ENCODE measurements at regions not wholly inside any gene's neighbourhood (a gene's known extent, or its start where the extent isn't known, plus 50 kb on each side); places are given as distances from the start of the nearest gene placed in this dataset.

DNA sequence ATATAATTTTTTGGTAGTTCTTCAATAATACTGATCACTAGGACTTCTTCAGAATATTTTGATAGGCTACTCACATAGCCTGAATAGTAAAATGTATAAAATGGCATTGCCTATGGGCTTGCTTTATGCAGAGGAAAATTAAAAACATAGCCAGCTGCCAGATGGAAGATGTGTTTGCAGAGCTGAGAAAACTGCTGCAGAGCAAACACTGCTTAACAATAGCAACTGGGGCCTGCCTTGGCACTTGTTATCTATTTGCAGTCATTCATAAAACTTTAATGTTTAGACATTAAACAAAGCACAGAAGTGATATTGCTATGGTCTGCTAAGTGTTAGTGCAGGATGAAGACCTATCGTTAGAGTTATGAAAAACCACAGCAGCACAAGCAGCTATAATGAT is 151.5 kb upstream of the SMC2 start:
- peaks cover 3% of the 10 kb centered on the region for H3K27me3 Mint-ChIP-seq (ENCODE audit: insufficient read depth, unreplicated experiment)
- no peaks in the 10 kb centered on the region for H3K36me3 ChIP-seq (ENCODE audit: control insufficient read depth, insufficient read depth, low read length)
- CTCF ChIA-PET: no interaction called here
- no peaks in the 10 kb centered on the region for H3K36me3 Mint-ChIP-seq (ENCODE audit: insufficient read depth, unreplicated experiment)
- no peak overlapping the region for H3K4me3 Mint-ChIP-seq (ENCODE audit: unreplicated experiment)
- DNase-seq: no peak
- H3K27ac Mint-ChIP-seq (ENCODE audit: unreplicated experiment): no peak overlapping the region
- BruUV-seq (replicated peaks): no TSS peak
- H3K9me3 Mint-ChIP-seq (ENCODE audit: unreplicated experiment): no peaks in the 10 kb centered on the region
- H3K4me3 ChIP-seq (ENCODE audit: low read depth, low read length): no peak overlapping the region
- POLR2A ChIA-PET: no interaction called here
- intact Hi-C loops (cut with micrococcal nuclease; ENCODE audit: unreplicated experiment): no loop called here
- no peaks in the 10 kb centered on the region for H3K27me3 ChIP-seq (replicated peaks; ENCODE audit: control insufficient read depth, insufficient read depth, low read length)
- TF ChIP-seq, protein P1, sequence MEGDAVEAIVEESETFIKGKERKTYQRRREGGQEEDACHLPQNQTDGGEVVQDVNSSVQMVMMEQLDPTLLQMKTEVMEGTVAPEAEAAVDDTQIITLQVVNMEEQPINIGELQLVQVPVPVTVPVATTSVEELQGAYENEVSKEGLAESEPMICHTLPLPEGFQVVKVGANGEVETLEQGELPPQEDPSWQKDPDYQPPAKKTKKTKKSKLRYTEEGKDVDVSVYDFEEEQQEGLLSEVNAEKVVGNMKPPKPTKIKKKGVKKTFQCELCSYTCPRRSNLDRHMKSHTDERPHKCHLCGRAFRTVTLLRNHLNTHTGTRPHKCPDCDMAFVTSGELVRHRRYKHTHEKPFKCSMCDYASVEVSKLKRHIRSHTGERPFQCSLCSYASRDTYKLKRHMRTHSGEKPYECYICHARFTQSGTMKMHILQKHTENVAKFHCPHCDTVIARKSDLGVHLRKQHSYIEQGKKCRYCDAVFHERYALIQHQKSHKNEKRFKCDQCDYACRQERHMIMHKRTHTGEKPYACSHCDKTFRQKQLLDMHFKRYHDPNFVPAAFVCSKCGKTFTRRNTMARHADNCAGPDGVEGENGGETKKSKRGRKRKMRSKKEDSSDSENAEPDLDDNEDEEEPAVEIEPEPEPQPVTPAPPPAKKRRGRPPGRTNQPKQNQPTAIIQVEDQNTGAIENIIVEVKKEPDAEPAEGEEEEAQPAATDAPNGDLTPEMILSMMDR (IDR thresholded peaks at IDR 0.05; ENCODE audit: insufficient read depth in 1 of 2, low read depth in 1 of 2, low read length in 1 of 2, severe bottlenecking in 1 of 2, unreplicated experiment in 1 of 2): no peak
- no peaks in the 10 kb centered on the region for H3K4me1 Mint-ChIP-seq (ENCODE audit: low read depth, unreplicated experiment)
- H3K9me3 ChIP-seq: no peaks in the 10 kb centered on the region
- H3K4me1 ChIP-seq: no peaks in the 10 kb centered on the region

DNA sequence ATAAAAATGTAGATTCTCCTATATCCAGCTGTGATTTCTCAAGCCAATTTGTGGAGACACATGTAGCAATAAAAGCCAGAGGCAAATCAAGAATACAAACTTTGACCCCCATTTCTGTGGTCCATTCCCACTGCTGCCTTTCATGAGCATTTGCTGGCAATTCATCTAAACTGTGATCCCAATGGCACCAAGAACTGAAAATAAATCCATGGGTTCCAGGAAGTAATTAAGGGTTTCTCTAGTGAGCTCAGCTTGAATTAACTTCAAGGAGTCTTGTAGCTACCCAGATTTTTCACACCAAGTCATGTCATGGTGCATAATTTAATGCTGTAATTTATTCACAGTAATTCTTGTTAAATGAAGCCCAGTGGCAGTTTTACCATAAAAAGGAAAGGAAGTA is 145.0 kb upstream of the SMC2 start:
- H3K27ac Mint-ChIP-seq (ENCODE audit: unreplicated experiment): no peak overlapping the region
- CTCF ChIA-PET: no interaction called here
- DNase-seq: no peak
- H3K4me3 ChIP-seq (ENCODE audit: low read depth, low read length): no peak overlapping the region
- intact Hi-C loops (cut with micrococcal nuclease; ENCODE audit: unreplicated experiment): no loop called here
- BruUV-seq (replicated peaks): no TSS peak
- H3K27me3 Mint-ChIP-seq (ENCODE audit: insufficient read depth, unreplicated experiment): peaks cover 16% of the 10 kb centered on the region
- TF ChIP-seq, protein P1 (IDR thresholded peaks at IDR 0.05; ENCODE audit: insufficient read depth in 1 of 2, low read depth in 1 of 2, low read length in 1 of 2, severe bottlenecking in 1 of 2, unreplicated experiment in 1 of 2): no peak
- H3K4me1 ChIP-seq: no peaks in the 10 kb centered on the region
- H3K4me1 Mint-ChIP-seq (ENCODE audit: low read depth, unreplicated experiment): no peaks in the 10 kb centered on the region
- no peaks in the 10 kb centered on the region for H3K36me3 Mint-ChIP-seq (ENCODE audit: insufficient read depth, unreplicated experiment)
- H3K9me3 ChIP-seq: no peaks in the 10 kb centered on the region
- H3K4me3 Mint-ChIP-seq (ENCODE audit: unreplicated experiment): no peak overlapping the region
- no peaks in the 10 kb centered on the region for H3K9me3 Mint-ChIP-seq (ENCODE audit: unreplicated experiment)
- POLR2A ChIA-PET: no interaction called here
- no peaks in the 10 kb centered on the region for H3K36me3 ChIP-seq (ENCODE audit: control insufficient read depth, insufficient read depth, low read length)
- H3K27me3 ChIP-seq (replicated peaks; ENCODE audit: control insufficient read depth, insufficient read depth, low read length): no peaks in the 10 kb centered on the region

DNA sequence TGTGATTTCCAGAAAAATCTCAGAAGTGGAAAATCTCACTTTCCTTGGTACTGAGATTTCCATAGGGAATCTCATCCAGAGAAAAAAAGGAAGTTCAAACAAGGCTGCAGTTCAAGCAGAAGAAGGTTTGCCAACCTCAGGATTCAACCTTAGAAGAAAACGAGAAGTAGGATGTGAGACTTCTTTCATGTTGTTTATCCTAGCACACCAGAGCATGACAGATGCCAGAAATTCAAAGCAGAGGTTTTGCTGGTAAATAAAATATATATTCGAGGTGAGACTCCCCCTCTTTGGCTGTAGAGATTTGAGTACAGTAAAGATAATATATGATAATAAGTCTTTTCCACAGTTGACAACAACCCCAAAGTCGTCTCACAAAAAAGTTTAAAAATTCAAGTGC is 116.9 kb upstream of the SMC2 start:
- Mint-ChIP-seq H3K4me1 (ENCODE audit: low read depth, unreplicated experiment) (no peaks in the 10 kb centered on the region), H3K36me3 (ENCODE audit: insufficient read depth, unreplicated experiment) (no peaks in the 10 kb centered on the region), H3K4me3 (ENCODE audit: unreplicated experiment) (no peak overlapping the region), H3K27me3 (ENCODE audit: insufficient read depth, unreplicated experiment) (peaks cover 3% of the 10 kb centered on the region), H3K27ac (ENCODE audit: unreplicated experiment) (no peak overlapping the region), H3K9me3 (ENCODE audit: unreplicated experiment) (no peaks in the 10 kb centered on the region)
- no peak for DNase-seq
- intact Hi-C loops (cut with micrococcal nuclease; ENCODE audit: unreplicated experiment): no loop called here
- ChIA-PET CTCF (no interaction called here), POLR2A (no interaction called here)
- TF ChIP-seq, protein P1 (IDR thresholded peaks at IDR 0.05; ENCODE audit: insufficient read depth in 1 of 2, low read depth in 1 of 2, low read length in 1 of 2, severe bottlenecking in 1 of 2, unreplicated experiment in 1 of 2): no peak
- no peak overlapping the region for H3K4me3 ChIP-seq (ENCODE audit: low read depth, low read length)
- no peaks in the 10 kb centered on the region for H3K4me1 ChIP-seq
- H3K36me3 ChIP-seq (ENCODE audit: control insufficient read depth, insufficient read depth, low read length): no peaks in the 10 kb centered on the region
- BruUV-seq (replicated peaks): no TSS peak
- no peaks in the 10 kb centered on the region for H3K27me3 ChIP-seq (replicated peaks; ENCODE audit: control insufficient read depth, insufficient read depth, low read length)
- H3K9me3 ChIP-seq: no peaks in the 10 kb centered on the region

All from Caco-2 (cell line).